Muscle of leg (tissue), 3 donors: ENCODE measurements at regions not wholly inside any gene's neighbourhood (a gene's known extent, or its start where the extent isn't known, plus 50 kb on each side); places are given as distances from the start of the nearest gene placed in this dataset.
"Not testable (repeated sequence)": the region's sequence is repeated elsewhere in the genome, so short reads cannot be mapped to it uniquely, and the experiment has no call there.

ENCODE experiments used
- DNase-seq: peaks from one replicate; pipeline ENCODE4 v3.0.0; 2013
- H3K27ac ChIP-seq: one replicate; pipeline ENCODE4 v1.5.1; 2013; ENCODE audit warnings: mild to moderate bottlenecking, low read length, control low read depth
- H3K27me3 ChIP-seq: one replicate; pipeline ENCODE4 v1.6.1; 2013; ENCODE audit warnings: low read length; ENCODE audit not compliant: control insufficient read depth, insufficient read depth
- H3K36me3 ChIP-seq: one replicate; pipeline ENCODE4 v1.6.1; 2013; ENCODE audit warnings: low read length; ENCODE audit not compliant: control insufficient read depth, insufficient read depth
- H3K4me1 ChIP-seq: one replicate; pipeline ENCODE4 v1.6.1; 2013; ENCODE audit warnings: low read length; ENCODE audit not compliant: control insufficient read depth, insufficient read depth
- H3K4me3 ChIP-seq: one replicate; pipeline ENCODE4 v1.5.1; 2013; ENCODE audit warnings: low read length, control low read depth
- H3K9me3 ChIP-seq: replicated peaks from 2 replicates; pipeline ENCODE4 v1.6.1; 2013; ENCODE audit warnings: low read depth, low read length; ENCODE audit not compliant: control insufficient read depth
- WGBS: methylation state at CpG from one replicate; pipeline ENCODE4 v1.1.5; 2013; ENCODE audit warnings: missing lambda C conversion rate; ENCODE audit not compliant: insufficient coverage; 5-methylcytosine and 5-hydroxymethylcytosine counted together

- Histone ChIP-seq H3K27ac (peak overlapping the region; percentile 89), H3K36me3 (no peaks in the 10 kb centered on the region), H3K27me3 (no peaks in the 10 kb centered on the region), H3K4me1 (peaks cover 22% of the 10 kb centered on the region), H3K9me3 (no peaks in the 10 kb centered on the region), H3K4me3 (no peak overlapping the region)
- WGBS, result 8% methylated on average over 8 of the region's 13 CpGs
- peak; percentile 91 for DNase-seq
These were observed 68.4 kb upstream of the RBM24 start for GRCh38 chr6:17212546-17213371.

- Histone ChIP-seq H3K4me1 (peaks cover 25% of the 10 kb centered on the region), H3K9me3 (no peaks in the 10 kb centered on the region), H3K27ac (no peak overlapping the region), H3K4me3 (no peak overlapping the region), H3K27me3 (no peaks in the 10 kb centered on the region), H3K36me3 (no peaks in the 10 kb centered on the region)
- no peak for DNase-seq
- WGBS, result 96% methylated on average over 5 of the region's 9 CpGs
These were observed 67.1 kb upstream of the RBM24 start for GRCh38 chr6:17214106-17214505.

GRCh38 chr6:17216972-17217371, 64.2 kb upstream of the RBM24 start:
- not testable (repeated sequence) for DNase-seq, H3K4me3 ChIP-seq, H3K27ac ChIP-seq, H3K9me3 ChIP-seq, H3K27me3 ChIP-seq, H3K36me3 ChIP-seq
- H3K4me1 ChIP-seq, result peaks cover 21% of the 10 kb centered on the region
- WGBS, result no CpG with 5 or more reads among the region's 10 CpGs

- Histone ChIP-seq H3K27me3 (no peaks in the 10 kb centered on the region), H3K9me3 (no peaks in the 10 kb centered on the region), H3K36me3 (no peaks in the 10 kb centered on the region), H3K4me3 (no peak overlapping the region), H3K27ac (no peak overlapping the region), H3K4me1 (peaks cover 9% of the 10 kb centered on the region)
- no peak for DNase-seq
- 80% methylated on average over 2 of the region's 6 CpGs for WGBS
These were observed 63.0 kb upstream of the RBM24 start for GRCh38 chr6:17218023-17218748.

GRCh38 chr6:17218749-17219093, 62.4 kb upstream of the RBM24 start:
- no CpG with 5 or more reads among the region's 1 CpG for WGBS
- no peak overlapping the region for H3K27ac ChIP-seq
- H3K27me3 ChIP-seq, result no peaks in the 10 kb centered on the region
- no peak for DNase-seq
- H3K4me3 ChIP-seq, result no peak overlapping the region
- H3K36me3 ChIP-seq, result no peaks in the 10 kb centered on the region
- H3K4me1 ChIP-seq, result peaks cover 7% of the 10 kb centered on the region
- no peaks in the 10 kb centered on the region for H3K9me3 ChIP-seq

- Histone ChIP-seq H3K9me3 (no peaks in the 10 kb centered on the region), H3K4me3 (no peak overlapping the region), H3K4me1 (peaks cover 5% of the 10 kb centered on the region), H3K36me3 (no peaks in the 10 kb centered on the region), H3K27ac (no peak overlapping the region), H3K27me3 (no peaks in the 10 kb centered on the region)
- 50% methylated on average over 2 of the region's 5 CpGs for WGBS
- no peak for DNase-seq
These were observed 62.1 kb upstream of the RBM24 start for GRCh38 chr6:17219098-17219497.

- no peak overlapping the region for H3K27ac ChIP-seq
- H3K4me1 ChIP-seq, result peaks cover 4% of the 10 kb centered on the region
- no peaks in the 10 kb centered on the region for H3K36me3 ChIP-seq
- H3K9me3 ChIP-seq, result no peaks in the 10 kb centered on the region
- no peak overlapping the region for H3K4me3 ChIP-seq
- H3K27me3 ChIP-seq, result no peaks in the 10 kb centered on the region
- 62% methylated on average over 3 of the region's 12 CpGs for WGBS
- peak; percentile 69 for DNase-seq
These were observed 60.9 kb upstream of the RBM24 start for GRCh38 chr6:17220040-17220910.

GRCh38 chr6:17224056-17224455, 57.1 kb upstream of the RBM24 start:
- Histone ChIP-seq H3K36me3 (no peaks in the 10 kb centered on the region), H3K27ac (no peak overlapping the region), H3K9me3 (no peaks in the 10 kb centered on the region), H3K27me3 (no peaks in the 10 kb centered on the region), H3K4me1 (peaks cover 18% of the 10 kb centered on the region), H3K4me3 (no peak overlapping the region)
- WGBS, result 100% methylated on average over 3 of the region's 3 CpGs
- no peak for DNase-seq

- DNase-seq, H3K4me3 ChIP-seq, H3K36me3 ChIP-seq, H3K27me3 ChIP-seq, H3K27ac ChIP-seq, H3K9me3 ChIP-seq: not testable (repeated sequence)
- WGBS, result 94% methylated on average over 3 of the region's 5 CpGs
- peaks cover 18% of the 10 kb centered on the region for H3K4me1 ChIP-seq
These were observed 56.7 kb upstream of the RBM24 start for GRCh38 chr6:17224501-17224900.
